ENCODE measurements at regions not wholly inside any gene's neighbourhood (a gene's known extent, or its start where the extent isn't known, plus 50 kb on each side); places are given as distances from the start of the nearest gene placed in this dataset.

- H3K9me3 ChIP-seq = no peaks in the 10 kb centered on the region
- H3K27ac ChIP-seq = no peak overlapping the region
- WGBS, 2 donors = 81 to 82% methylated on average over 17 of the region's 17 CpGs
- DNase-seq (no peak), ATAC-seq (no peak)
- no peak overlapping the region for H3K4me3 ChIP-seq
- intact Hi-C loops (cut with DNase I) = no loop called here
- TF ChIP-seq CTCF (IDR thresholded peaks at IDR 0.05) = no peak
- H3K27me3 ChIP-seq = peaks cover 0 to 17% (median under 1%) of the 10 kb centered on the region in 7 donors
- H3K4me1 ChIP-seq = peaks cover 0 to 22% (median 5%) of the 10 kb centered on the region in 9 donors
- no peaks in the 10 kb centered on the region for H3K36me3 ChIP-seq
Observed at GRCh38 chr14:101116486-101117130, 213.1 kb upstream of the RTL1 start.

GRCh38 chr14:101117543-101117942 lies 214.0 kb upstream of the RTL1 start:
- WGBS, 2 donors = 69 to 89% methylated on average over 2 of the region's 2 CpGs
- Histone ChIP-seq H3K4me3 (no peak overlapping the region), H3K27me3 (peaks cover 0 to 17% (median 0%) of the 10 kb centered on the region in 7 donors), H3K36me3 (no peaks in the 10 kb centered on the region), H3K9me3 (no peaks in the 10 kb centered on the region), H3K27ac (no peak overlapping the region), H3K4me1 (peaks cover 0 to 22% (median 5%) of the 10 kb centered on the region in 9 donors)
- no peak for TF ChIP-seq CTCF (IDR thresholded peaks at IDR 0.05)
- DNase-seq (no peak), ATAC-seq (no peak)
- intact Hi-C loops (cut with DNase I) = no loop called here

- Histone ChIP-seq H3K27me3 (peaks cover 0 to 17% (median 0%) of the 10 kb centered on the region in 7 donors), H3K4me3 (no peak overlapping the region), H3K9me3 (no peaks in the 10 kb centered on the region), H3K4me1 (peaks cover 0 to 22% (median 5%) of the 10 kb centered on the region in 9 donors), H3K27ac (peak overlapping the region in 2 of 10 donors; percentile 67 to 76), H3K36me3 (no peaks in the 10 kb centered on the region)
- ATAC-seq = no peak
- 77 to 83% methylated on average over 4 of the region's 4 CpGs for WGBS, 2 donors
- DNase-seq = no peak
- intact Hi-C loops (cut with DNase I) = no loop called here
- TF ChIP-seq CTCF (IDR thresholded peaks at IDR 0.05) = no peak
Observed at GRCh38 chr14:101118233-101118632, 214.7 kb upstream of the RTL1 start.

GRCh38 chr14:101118746-101119591 lies 215.4 kb upstream of the RTL1 start:
- H3K4me3 ChIP-seq = no peak overlapping the region
- no peaks in the 10 kb centered on the region for H3K9me3 ChIP-seq
- peaks cover 0 to 17% (median 0%) of the 10 kb centered on the region in 7 donors for H3K27me3 ChIP-seq
- DNase-seq (no peak), ATAC-seq (peak in 6 of 8 donors; percentile 4 to 59 (median 36))
- no peak for TF ChIP-seq CTCF (IDR thresholded peaks at IDR 0.05)
- intact Hi-C loops (cut with DNase I) = no loop called here
- H3K4me1 ChIP-seq = peaks cover 0 to 22% (median 5%) of the 10 kb centered on the region in 9 donors
- peak overlapping the region in 6 of 10 donors; percentile 8 to 76 (median 63) for H3K27ac ChIP-seq
- H3K36me3 ChIP-seq = no peaks in the 10 kb centered on the region
- 59 to 61% methylated on average over 20 of the region's 20 CpGs for WGBS, 2 donors
